Right lobe of liver (tissue), 4 donors: ENCODE measurements at regions not wholly inside any gene's neighbourhood (a gene's known extent, or its start where the extent isn't known, plus 50 kb on each side); places are given as distances from the start of the nearest gene placed in this dataset.

Source experiments
- POLR2A ChIP-seq: fragments of 450-650 bp; IDR thresholded peaks from one replicate; pipeline ENCODE4 v1.6.1; 2017; ENCODE audit warnings: antibody characterized with exemption, mild to moderate bottlenecking
- TF ChIP-seq, protein P1 (sequence below), 4 donors: fragments of 200-600 bp in 3 of 4; fragments of 450-650 bp in 1 of 4; IDR thresholded peaks; one replicate each; pipeline versions ENCODE4 v1.5.1 to v1.8.0; 2016 to 2022; ENCODE audit warnings: antibody characterized with exemption in 4 of 4, mild to moderate bottlenecking in 2 of 4
- donor health status: DM: no; HTN: no; CAD: no.
- donor health status: DM: no; HTN: no; CAD: no.
- donor health status: DM: no; HTN: yes; CAD: no.

DNA sequence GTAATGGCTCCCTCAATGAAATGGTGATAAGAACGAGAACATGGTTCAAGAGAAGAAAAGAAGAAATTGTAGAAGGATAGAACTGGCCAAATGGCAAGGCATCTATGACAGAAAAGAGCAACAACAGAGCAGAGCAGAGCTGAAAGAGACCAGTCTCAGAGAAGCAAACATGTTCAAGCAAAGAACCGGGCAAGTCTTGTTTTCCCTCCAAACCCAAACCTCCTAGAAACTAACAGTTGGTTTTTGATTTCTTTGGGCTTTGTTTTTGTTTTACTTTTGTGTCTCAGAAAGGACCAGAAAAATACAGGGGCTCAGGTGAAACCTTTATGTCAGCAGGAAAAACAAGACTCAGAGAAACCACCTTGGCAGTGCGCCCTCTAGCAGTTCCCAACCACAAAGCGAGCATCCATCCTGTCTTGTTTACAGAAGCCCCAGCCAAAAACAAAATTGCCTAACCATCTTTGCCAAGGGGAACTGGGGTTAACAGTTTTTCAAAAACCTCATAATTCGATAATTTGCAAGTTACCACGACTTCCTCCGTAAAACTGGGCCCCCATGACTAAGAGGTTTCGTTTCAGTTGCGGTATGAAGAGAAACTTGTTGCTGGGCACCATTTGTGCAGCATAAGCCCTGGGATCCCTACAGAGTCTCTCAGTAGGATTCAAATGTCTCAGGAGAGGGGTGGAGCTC, 159.2 kb upstream of the SLC24A5 start:
- TF ChIP-seq POLR2A: no peak
- TF ChIP-seq, protein P1, sequence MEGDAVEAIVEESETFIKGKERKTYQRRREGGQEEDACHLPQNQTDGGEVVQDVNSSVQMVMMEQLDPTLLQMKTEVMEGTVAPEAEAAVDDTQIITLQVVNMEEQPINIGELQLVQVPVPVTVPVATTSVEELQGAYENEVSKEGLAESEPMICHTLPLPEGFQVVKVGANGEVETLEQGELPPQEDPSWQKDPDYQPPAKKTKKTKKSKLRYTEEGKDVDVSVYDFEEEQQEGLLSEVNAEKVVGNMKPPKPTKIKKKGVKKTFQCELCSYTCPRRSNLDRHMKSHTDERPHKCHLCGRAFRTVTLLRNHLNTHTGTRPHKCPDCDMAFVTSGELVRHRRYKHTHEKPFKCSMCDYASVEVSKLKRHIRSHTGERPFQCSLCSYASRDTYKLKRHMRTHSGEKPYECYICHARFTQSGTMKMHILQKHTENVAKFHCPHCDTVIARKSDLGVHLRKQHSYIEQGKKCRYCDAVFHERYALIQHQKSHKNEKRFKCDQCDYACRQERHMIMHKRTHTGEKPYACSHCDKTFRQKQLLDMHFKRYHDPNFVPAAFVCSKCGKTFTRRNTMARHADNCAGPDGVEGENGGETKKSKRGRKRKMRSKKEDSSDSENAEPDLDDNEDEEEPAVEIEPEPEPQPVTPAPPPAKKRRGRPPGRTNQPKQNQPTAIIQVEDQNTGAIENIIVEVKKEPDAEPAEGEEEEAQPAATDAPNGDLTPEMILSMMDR (IDR thresholded peaks at IDR 0.05): no peak
